ENCODE measurements at regions not wholly inside any gene's neighbourhood (a gene's known extent, or its start where the extent isn't known, plus 50 kb on each side); places are given as distances from the start of the nearest gene placed in this dataset.

- Histone ChIP-seq H3K27me3 (ENCODE audit: insufficient read depth, low read length, poor library complexity) (peaks cover 3% of the 10 kb centered on the region), H2AFZ (ENCODE audit: low read depth, low read length) (no peak overlapping the region), H3K79me2 (ENCODE audit: insufficient read depth, low read length) (no peaks in the 10 kb centered on the region), H3K4me3 (ENCODE audit: low read depth in 1 of 2, low read length in 2 of 2) (no peak overlapping the region), H3K4me2 (ENCODE audit: insufficient read depth, low read length) (no peak overlapping the region), H3K36me3 (ENCODE audit: insufficient read depth, low read length) (no peaks in the 10 kb centered on the region), H4K20me1 (ENCODE audit: insufficient read depth, low read length) (no peaks in the 10 kb centered on the region), H3K27ac (ENCODE audit: low read length) (no peak overlapping the region), H3K9me3 (ENCODE audit: insufficient read depth, low read length, severe bottlenecking) (no peaks in the 10 kb centered on the region), H3K4me1 (ENCODE audit: insufficient read depth, low read length) (no peaks in the 10 kb centered on the region), H3K9ac (ENCODE audit: low read depth, low read length) (no peak overlapping the region)
- TF ChIP-seq CTCF (IDR thresholded peaks at IDR 0.05; ENCODE audit: borderline replicate concordance, extremely low read depth, low read length, poor library complexity, severe bottlenecking) (no peak), EZH2 (IDR thresholded peaks at IDR 0.05; ENCODE audit: borderline replicate concordance, low read depth, low read length, severe bottlenecking) (no peak)
- no peak for DNase-seq
- no peak for ATAC-seq (ENCODE audit: insufficient read depth, low read depth)
Observed at GRCh38 chr2:66013456-66013855, 421.5 kb upstream of the MEIS1 start.

- Histone ChIP-seq H3K9me3 (ENCODE audit: insufficient read depth, low read length, severe bottlenecking) (no peaks in the 10 kb centered on the region), H3K27ac (ENCODE audit: low read length) (no peak overlapping the region), H3K4me2 (ENCODE audit: insufficient read depth, low read length) (no peak overlapping the region), H3K36me3 (ENCODE audit: insufficient read depth, low read length) (no peaks in the 10 kb centered on the region), H3K27me3 (ENCODE audit: insufficient read depth, low read length, poor library complexity) (no peaks in the 10 kb centered on the region), H4K20me1 (ENCODE audit: insufficient read depth, low read length) (no peaks in the 10 kb centered on the region), H3K79me2 (ENCODE audit: insufficient read depth, low read length) (no peaks in the 10 kb centered on the region), H3K4me1 (ENCODE audit: insufficient read depth, low read length) (no peaks in the 10 kb centered on the region), H3K4me3 (ENCODE audit: low read depth in 1 of 2, low read length in 2 of 2) (no peak overlapping the region), H3K9ac (ENCODE audit: low read depth, low read length) (no peak overlapping the region), H2AFZ (ENCODE audit: low read depth, low read length) (no peak overlapping the region)
- DNase-seq (no peak), ATAC-seq (ENCODE audit: insufficient read depth, low read depth) (no peak)
- TF ChIP-seq EZH2 (IDR thresholded peaks at IDR 0.05; ENCODE audit: borderline replicate concordance, low read depth, low read length, severe bottlenecking) (no peak), CTCF (IDR thresholded peaks at IDR 0.05; ENCODE audit: borderline replicate concordance, extremely low read depth, low read length, poor library complexity, severe bottlenecking) (no peak)
Observed at GRCh38 chr2:66003931-66004330, 431.0 kb upstream of the MEIS1 start.

GRCh38 chr2:66001538-66001937, 433.4 kb upstream of the MEIS1 start:
- Histone ChIP-seq H4K20me1 (ENCODE audit: insufficient read depth, low read length) (no peaks in the 10 kb centered on the region), H3K79me2 (ENCODE audit: insufficient read depth, low read length) (no peaks in the 10 kb centered on the region), H3K4me3 (ENCODE audit: low read depth in 1 of 2, low read length in 2 of 2) (no peak overlapping the region), H2AFZ (ENCODE audit: low read depth, low read length) (no peak overlapping the region), H3K9me3 (ENCODE audit: insufficient read depth, low read length, severe bottlenecking) (no peaks in the 10 kb centered on the region), H3K9ac (ENCODE audit: low read depth, low read length) (no peak overlapping the region), H3K4me1 (ENCODE audit: insufficient read depth, low read length) (no peaks in the 10 kb centered on the region), H3K4me2 (ENCODE audit: insufficient read depth, low read length) (no peak overlapping the region), H3K36me3 (ENCODE audit: insufficient read depth, low read length) (no peaks in the 10 kb centered on the region), H3K27me3 (ENCODE audit: insufficient read depth, low read length, poor library complexity) (no peaks in the 10 kb centered on the region), H3K27ac (ENCODE audit: low read length) (no peak overlapping the region)
- no peak for ATAC-seq (ENCODE audit: insufficient read depth, low read depth)
- DNase-seq: no peak
- no peak for TF ChIP-seq EZH2 (IDR thresholded peaks at IDR 0.05; ENCODE audit: borderline replicate concordance, low read depth, low read length, severe bottlenecking)

- TF ChIP-seq EZH2 (IDR thresholded peaks at IDR 0.05; ENCODE audit: borderline replicate concordance, low read depth, low read length, severe bottlenecking) (no peak), CTCF (IDR thresholded peaks at IDR 0.05; ENCODE audit: borderline replicate concordance, extremely low read depth, low read length, poor library complexity, severe bottlenecking) (no peak)
- H3K27me3 ChIP-seq (ENCODE audit: insufficient read depth, low read length, poor library complexity): no peaks in the 10 kb centered on the region
- H3K79me2 ChIP-seq (ENCODE audit: insufficient read depth, low read length): no peaks in the 10 kb centered on the region
- no peak overlapping the region for H3K4me3 ChIP-seq (ENCODE audit: low read depth in 1 of 2, low read length in 2 of 2)
- no peak overlapping the region for H3K27ac ChIP-seq (ENCODE audit: low read length)
- H3K36me3 ChIP-seq (ENCODE audit: insufficient read depth, low read length): no peaks in the 10 kb centered on the region
- H3K4me1 ChIP-seq (ENCODE audit: insufficient read depth, low read length): no peaks in the 10 kb centered on the region
- H3K9me3 ChIP-seq (ENCODE audit: insufficient read depth, low read length, severe bottlenecking): no peaks in the 10 kb centered on the region
- H2AFZ ChIP-seq (ENCODE audit: low read depth, low read length): no peak overlapping the region
- no peak overlapping the region for H3K9ac ChIP-seq (ENCODE audit: low read depth, low read length)
- ATAC-seq (ENCODE audit: insufficient read depth, low read depth): no peak
- no peak for DNase-seq
- H4K20me1 ChIP-seq (ENCODE audit: insufficient read depth, low read length): no peaks in the 10 kb centered on the region
- H3K4me2 ChIP-seq (ENCODE audit: insufficient read depth, low read length): no peak overlapping the region
Observed at GRCh38 chr2:66000901-66001300, 434.0 kb upstream of the MEIS1 start.
